ENCODE measurements at regions not wholly inside any gene's neighbourhood (a gene's known extent, or its start where the extent isn't known, plus 50 kb on each side); places are given as distances from the start of the nearest gene placed in this dataset.

GRCh38 chr1:170460001-170460400 lies 72.0 kb upstream of the GORAB start:
- POLR2A ChIA-PET = no interaction called here
- DNase-seq (ENCODE audit: extremely low read depth in 1 of 4, low spot score in 3 of 4) (no peak), ATAC-seq (no peak), FAIRE-seq (no peak)
- no TSS peak for BruUV-seq (replicated peaks)
- Histone ChIP-seq H3K36me3 (ENCODE audit: control insufficient read depth, insufficient read depth, low read length) (no peaks in the 10 kb centered on the region), H4K20me1 (replicated peaks; ENCODE audit: control insufficient read depth, insufficient read depth, low read length) (no peaks in the 10 kb centered on the region), H3K4me1 (replicated peaks in 1 of 2; ENCODE audit: control insufficient read depth in 2 of 2, insufficient read depth in 2 of 2, low read length in 2 of 2) (no peaks in the 10 kb centered on the region), H2AFZ (ENCODE audit: low read depth, low read length) (no peak overlapping the region), H3K79me2 (ENCODE audit: control insufficient read depth, insufficient read depth, low read length) (no peaks in the 10 kb centered on the region), H3K9ac (ENCODE audit: insufficient read depth in 1 of 2, low read depth in 2 of 2, low read length in 2 of 2) (no peak overlapping the region), H3K9me1 (ENCODE audit: control insufficient read depth, insufficient read depth, low read length) (no peaks in the 10 kb centered on the region), H3K9me3 (replicated peaks; ENCODE audit: control insufficient read depth, insufficient read depth, low read depth, low read length) (no peaks in the 10 kb centered on the region), H3K27ac (ENCODE audit: extremely low read depth, low read depth, low read length) (no peak overlapping the region), H3K27me3 (ENCODE audit: control insufficient read depth in 2 of 2, insufficient read depth in 2 of 2, low read length in 2 of 2) (no peaks in the 10 kb centered on the region), H3K4me2 (ENCODE audit: insufficient read depth, low read length) (no peak overlapping the region), H3K4me3 (no peak overlapping the region)
- CTCF ChIA-PET (ENCODE audit: low intra/inter-chr PET ratio) = no interaction called here
- intact Hi-C loops (cut with micrococcal nuclease) = no loop called here
- 0% methylated on average over 2 of the region's 2 CpGs for WGBS (ENCODE audit: insufficient coverage, low coverage, missing lambda C conversion rate)
- in situ Hi-C loops (cut with MboI) = no loop called here
- no peak for TF ChIP-seq ZNF655 (CRISPR knock-in tag; IDR thresholded peaks at IDR 0.05)
- TF ChIP-seq, protein P1, sequence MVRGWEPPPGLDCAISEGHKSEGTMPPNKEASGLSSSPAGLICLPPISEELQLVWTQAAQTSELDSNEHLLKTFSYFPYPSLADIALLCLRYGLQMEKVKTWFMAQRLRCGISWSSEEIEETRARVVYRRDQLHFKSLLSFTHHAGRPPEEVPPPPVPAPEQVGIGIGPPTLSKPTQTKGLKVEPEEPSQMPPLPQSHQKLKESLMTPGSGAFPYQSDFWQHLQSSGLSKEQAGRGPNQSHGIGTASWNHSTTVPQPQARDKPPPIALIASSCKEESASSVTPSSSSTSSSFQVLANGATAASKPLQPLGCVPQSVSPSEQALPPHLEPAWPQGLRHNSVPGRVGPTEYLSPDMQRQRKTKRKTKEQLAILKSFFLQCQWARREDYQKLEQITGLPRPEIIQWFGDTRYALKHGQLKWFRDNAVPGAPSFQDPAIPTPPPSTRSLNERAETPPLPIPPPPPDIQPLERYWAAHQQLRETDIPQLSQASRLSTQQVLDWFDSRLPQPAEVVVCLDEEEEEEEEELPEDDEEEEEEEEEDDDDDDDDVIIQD (CRISPR knock-in tag; IDR thresholded peaks at IDR 0.05) = no peak
- no peak for TF ChIP-seq ETS1 (conservative IDR thresholded peaks at IDR 0.05; ENCODE audit: control insufficient read depth, low read depth, low read length)
- TF ChIP-seq PHF20 (IDR thresholded peaks at IDR 0.05; ENCODE audit: partially characterized antibody) = no peak
- TF ChIP-seq ZNF143 (CRISPR knock-in tag; IDR thresholded peaks at IDR 0.05) = no peak
- TF ChIP-seq, protein P2, sequence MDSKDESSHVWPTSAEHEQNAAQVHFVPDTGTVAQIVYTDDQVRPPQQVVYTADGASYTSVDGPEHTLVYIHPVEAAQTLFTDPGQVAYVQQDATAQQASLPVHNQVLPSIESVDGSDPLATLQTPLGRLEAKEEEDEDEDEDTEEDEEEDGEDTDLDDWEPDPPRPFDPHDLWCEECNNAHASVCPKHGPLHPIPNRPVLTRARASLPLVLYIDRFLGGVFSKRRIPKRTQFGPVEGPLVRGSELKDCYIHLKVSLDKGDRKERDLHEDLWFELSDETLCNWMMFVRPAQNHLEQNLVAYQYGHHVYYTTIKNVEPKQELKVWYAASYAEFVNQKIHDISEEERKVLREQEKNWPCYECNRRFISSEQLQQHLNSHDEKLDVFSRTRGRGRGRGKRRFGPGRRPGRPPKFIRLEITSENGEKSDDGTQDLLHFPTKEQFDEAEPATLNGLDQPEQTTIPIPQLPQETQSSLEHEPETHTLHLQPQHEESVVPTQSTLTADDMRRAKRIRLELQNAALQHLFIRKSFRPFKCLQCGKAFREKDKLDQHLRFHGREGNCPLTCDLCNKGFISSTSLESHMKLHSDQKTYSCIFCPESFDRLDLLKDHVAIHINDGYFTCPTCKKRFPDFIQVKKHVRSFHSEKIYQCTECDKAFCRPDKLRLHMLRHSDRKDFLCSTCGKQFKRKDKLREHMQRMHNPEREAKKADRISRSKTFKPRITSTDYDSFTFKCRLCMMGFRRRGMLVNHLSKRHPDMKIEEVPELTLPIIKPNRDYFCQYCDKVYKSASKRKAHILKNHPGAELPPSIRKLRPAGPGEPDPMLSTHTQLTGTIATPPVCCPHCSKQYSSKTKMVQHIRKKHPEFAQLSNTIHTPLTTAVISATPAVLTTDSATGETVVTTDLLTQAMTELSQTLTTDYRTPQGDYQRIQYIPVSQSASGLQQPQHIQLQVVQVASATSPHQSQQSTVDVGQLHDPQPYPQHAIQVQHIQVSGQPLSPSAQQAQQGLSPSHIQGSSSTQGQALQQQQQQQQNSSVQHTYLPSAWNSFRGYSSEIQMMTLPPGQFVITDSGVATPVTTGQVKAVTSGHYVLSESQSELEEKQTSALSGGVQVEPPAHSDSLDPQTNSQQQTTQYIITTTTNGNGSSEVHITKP (IDR thresholded peaks at IDR 0.05; ENCODE audit: partially characterized antibody) = no peak
- TF ChIP-seq, protein P3, sequence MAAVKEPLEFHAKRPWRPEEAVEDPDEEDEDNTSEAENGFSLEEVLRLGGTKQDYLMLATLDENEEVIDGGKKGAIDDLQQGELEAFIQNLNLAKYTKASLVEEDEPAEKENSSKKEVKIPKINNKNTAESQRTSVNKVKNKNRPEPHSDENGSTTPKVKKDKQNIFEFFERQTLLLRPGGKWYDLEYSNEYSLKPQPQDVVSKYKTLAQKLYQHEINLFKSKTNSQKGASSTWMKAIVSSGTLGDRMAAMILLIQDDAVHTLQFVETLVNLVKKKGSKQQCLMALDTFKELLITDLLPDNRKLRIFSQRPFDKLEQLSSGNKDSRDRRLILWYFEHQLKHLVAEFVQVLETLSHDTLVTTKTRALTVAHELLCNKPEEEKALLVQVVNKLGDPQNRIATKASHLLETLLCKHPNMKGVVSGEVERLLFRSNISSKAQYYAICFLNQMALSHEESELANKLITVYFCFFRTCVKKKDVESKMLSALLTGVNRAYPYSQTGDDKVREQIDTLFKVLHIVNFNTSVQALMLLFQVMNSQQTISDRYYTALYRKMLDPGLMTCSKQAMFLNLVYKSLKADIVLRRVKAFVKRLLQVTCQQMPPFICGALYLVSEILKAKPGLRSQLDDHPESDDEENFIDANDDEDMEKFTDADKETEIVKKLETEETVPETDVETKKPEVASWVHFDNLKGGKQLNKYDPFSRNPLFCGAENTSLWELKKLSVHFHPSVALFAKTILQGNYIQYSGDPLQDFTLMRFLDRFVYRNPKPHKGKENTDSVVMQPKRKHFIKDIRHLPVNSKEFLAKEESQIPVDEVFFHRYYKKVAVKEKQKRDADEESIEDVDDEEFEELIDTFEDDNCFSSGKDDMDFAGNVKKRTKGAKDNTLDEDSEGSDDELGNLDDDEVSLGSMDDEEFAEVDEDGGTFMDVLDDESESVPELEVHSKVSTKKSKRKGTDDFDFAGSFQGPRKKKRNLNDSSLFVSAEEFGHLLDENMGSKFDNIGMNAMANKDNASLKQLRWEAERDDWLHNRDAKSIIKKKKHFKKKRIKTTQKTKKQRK (IDR thresholded peaks at IDR 0.05; ENCODE audit: borderline replicate concordance, low read depth, low read length) = no peak
- no peak for TF ChIP-seq ATF3 (IDR thresholded peaks at IDR 0.05)
- no peak for TF ChIP-seq ATF3 (CRISPR knock-in tag; conservative IDR thresholded peaks at IDR 0.05)
- no peak for TF ChIP-seq ZNF76 (CRISPR knock-in tag; IDR thresholded peaks at IDR 0.05; ENCODE audit: borderline replicate concordance)
